GM12878 (cell line): ENCODE measurements at regions not wholly inside any gene's neighbourhood (a gene's known extent, or its start where the extent isn't known, plus 50 kb on each side); places are given as distances from the start of the nearest gene placed in this dataset.
A peak's percentile ranks its signal among the peaks of the same experiment; 100 is the strongest.

Source experiments
- ATAC-seq: fragments of 200-7000 bp; cut with Tn5 transposase; 3 replicates; pipeline ENCODE4 v1.9.1; 2020; ENCODE audit warnings: mild to moderate bottlenecking, moderate library complexity
- BruUV-seq: library from RNA; stranded (reverse); fragments of 400-500 nt; replicated peaks from 2 replicates; lab custom pipeline; 2021; lab: Mats Ljungman, UMichigan
- CTCF ChIA-PET: fragments of 300-600 bp; sonication (Branson Sonifier 250); formaldehyde crosslinking; extraction: SDS; loops from one replicate; lab custom pipeline; 2021; ENCODE audit warnings: inconsistent platforms; lab: Yijun Ruan, JAX
- POLR2A ChIA-PET: fragments of 350-600 bp; formaldehyde crosslinking; extraction: SDS; loops from one replicate; lab custom pipeline; 2021; ENCODE audit warnings: inconsistent platforms; lab: Charles Lee
- RAD21 ChIA-PET: fragments of 300-600 bp; sonication (Branson Sonifier 250); formaldehyde crosslinking; loops from one replicate; lab custom pipeline; 2023; ENCODE audit warnings: antibody characterized with exemption; ENCODE audit not compliant: unreplicated experiment; lab: Charles Lee
- SMC1A ChIA-PET: fragments of 300-600 bp; sonication (Branson Sonifier 250); formaldehyde crosslinking; loops from one replicate; lab custom pipeline; 2023; ENCODE audit not compliant: unreplicated experiment, uncharacterized antibody; lab: Charles Lee
- DNase-seq: peaks from one replicate; pipeline ENCODE4 v3.0.0-alpha.2; 2011; ENCODE audit warnings: low read depth, low spot score
- FAIRE-seq: peaks from 3 replicates; lab custom pipeline; 2011; peaks lifted over from hg19 to GRCh38; lab: Jason Lieb, UNC
- H2AFZ ChIP-seq: 2 replicates; pipeline ENCODE4 v1.6.0; 2011; ENCODE audit warnings: low read depth, low read length, control low read depth; ENCODE audit not compliant: control insufficient read depth
- H3K27ac ChIP-seq: 2 replicates; pipeline ENCODE4 v1.5.1; 2011; ENCODE audit warnings: control low read depth; ENCODE audit not compliant: control insufficient read depth, insufficient read depth
- H3K27me3 ChIP-seq, 2 experiments: replicated peaks in 1 of 2; 2 replicates each; pipeline versions ENCODE4 v1.6.0 to v1.6.1; 2011; ENCODE audit warnings: low read length in 1 of 2; ENCODE audit not compliant: control insufficient read depth in 2 of 2, insufficient read depth in 2 of 2
- H3K36me3 ChIP-seq, 2 experiments: 2 replicates each; pipeline ENCODE4 v1.5.1; 2011; ENCODE audit warnings: low read length in 1 of 2; ENCODE audit not compliant: control insufficient read depth in 2 of 2, insufficient read depth in 2 of 2
- H3K4me1 ChIP-seq: 2 replicates; pipeline ENCODE4 v1.6.1; 2011; ENCODE audit warnings: mild to moderate bottlenecking, low read length, moderate library complexity, mixed read lengths; ENCODE audit not compliant: control insufficient read depth, insufficient read depth
- H3K4me2 ChIP-seq: 2 replicates; pipeline ENCODE4 v1.6.0; 2011; ENCODE audit warnings: control low read depth; ENCODE audit not compliant: control insufficient read depth, insufficient read depth
- H3K4me3 ChIP-seq: fragments of 200-600 bp; sonication (generic); 2 replicates; pipeline ENCODE4 v1.5.1; 2016
- H3K79me2 ChIP-seq: 2 replicates; pipeline ENCODE4 v1.6.0; 2011; ENCODE audit warnings: low read length; ENCODE audit not compliant: control insufficient read depth, insufficient read depth
- H3K9ac ChIP-seq: 2 replicates; pipeline ENCODE4 v1.8.0; 2011; ENCODE audit warnings: low read length, control low read depth, mixed read lengths; ENCODE audit not compliant: control insufficient read depth, insufficient read depth
- H3K9me3 ChIP-seq: replicated peaks from 3 replicates; pipeline ENCODE4 v1.5.1; 2011; ENCODE audit warnings: mild to moderate bottlenecking, low read length; ENCODE audit not compliant: control insufficient read depth, insufficient read depth
- H4K20me1 ChIP-seq: 2 replicates; pipeline ENCODE4 v1.6.0; 2011; ENCODE audit not compliant: control insufficient read depth, insufficient read depth
- CHD2 ChIP-seq: IDR thresholded peaks from 2 replicates; pipeline ENCODE4 v1.6.1; 2011; ENCODE audit warnings: low read depth, low read length, improper control_type of control experiment, borderline replicate concordance
- EZH2 ChIP-seq: IDR thresholded peaks from 2 replicates; pipeline ENCODE4 v1.6.1; 2012; ENCODE audit warnings: low read depth, mild to moderate bottlenecking, control low read depth, inconsistent platforms, low read length, borderline replicate concordance; ENCODE audit not compliant: control insufficient read depth
- PBX3 ChIP-seq: IDR thresholded peaks from 2 replicates; pipeline ENCODE4 v1.6.1; 2011; ENCODE audit warnings: mild to moderate bottlenecking, low read depth, low read length, moderate library complexity; ENCODE audit not compliant: insufficient replicate concordance
- REST ChIP-seq: IDR thresholded peaks from 2 replicates; pipeline ENCODE4 v1.6.1; 2012; ENCODE audit warnings: mild to moderate bottlenecking, low read depth, low read length
- WGBS: methylation state at CpG from one replicate; pipeline ENCODE4 v1.1.6; 2016; ENCODE audit warnings: low lambda C conversion rate; ENCODE audit not compliant: insufficient replicate concordance, insufficient coverage; ENCODE audit errors: missing lambda C conversion rate; 5-methylcytosine and 5-hydroxymethylcytosine counted together
- in situ Hi-C: fragments of 300-500 bp; cut with MboI; formaldehyde crosslinking; loops from 9 replicates; pipeline ENCODE4 v1.14.3; 2018; ENCODE audit warnings: mixed read lengths
- intact Hi-C: fragments of 100-400 bp; cut with micrococcal nuclease; formaldehyde crosslinking; loops from one replicate; pipeline ENCODE4 v1.14.2; 2022; ENCODE audit not compliant: unreplicated experiment
- TF ChIP-seq, protein P1 (sequence below): fragments of 450-650 bp; IDR thresholded peaks from 2 replicates; pipeline ENCODE4 v1.6.1; 2016; ENCODE audit warnings: mild to moderate bottlenecking

GRCh38 chr13:31949486-31949885, 82.1 kb upstream of the FRY start (continued):
- TF ChIP-seq, protein P1, sequence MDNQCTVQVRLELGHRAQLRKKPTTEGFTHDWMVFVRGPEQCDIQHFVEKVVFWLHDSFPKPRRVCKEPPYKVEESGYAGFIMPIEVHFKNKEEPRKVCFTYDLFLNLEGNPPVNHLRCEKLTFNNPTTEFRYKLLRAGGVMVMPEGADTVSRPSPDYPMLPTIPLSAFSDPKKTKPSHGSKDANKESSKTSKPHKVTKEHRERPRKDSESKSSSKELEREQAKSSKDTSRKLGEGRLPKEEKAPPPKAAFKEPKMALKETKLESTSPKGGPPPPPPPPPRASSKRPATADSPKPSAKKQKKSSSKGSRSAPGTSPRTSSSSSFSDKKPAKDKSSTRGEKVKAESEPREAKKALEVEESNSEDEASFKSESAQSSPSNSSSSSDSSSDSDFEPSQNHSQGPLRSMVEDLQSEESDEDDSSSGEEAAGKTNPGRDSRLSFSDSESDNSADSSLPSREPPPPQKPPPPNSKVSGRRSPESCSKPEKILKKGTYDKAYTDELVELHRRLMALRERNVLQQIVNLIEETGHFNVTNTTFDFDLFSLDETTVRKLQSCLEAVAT: no peak
- TF ChIP-seq PBX3: no peak
- no peak for TF ChIP-seq EZH2
- no peak for TF ChIP-seq CHD2

DNA sequence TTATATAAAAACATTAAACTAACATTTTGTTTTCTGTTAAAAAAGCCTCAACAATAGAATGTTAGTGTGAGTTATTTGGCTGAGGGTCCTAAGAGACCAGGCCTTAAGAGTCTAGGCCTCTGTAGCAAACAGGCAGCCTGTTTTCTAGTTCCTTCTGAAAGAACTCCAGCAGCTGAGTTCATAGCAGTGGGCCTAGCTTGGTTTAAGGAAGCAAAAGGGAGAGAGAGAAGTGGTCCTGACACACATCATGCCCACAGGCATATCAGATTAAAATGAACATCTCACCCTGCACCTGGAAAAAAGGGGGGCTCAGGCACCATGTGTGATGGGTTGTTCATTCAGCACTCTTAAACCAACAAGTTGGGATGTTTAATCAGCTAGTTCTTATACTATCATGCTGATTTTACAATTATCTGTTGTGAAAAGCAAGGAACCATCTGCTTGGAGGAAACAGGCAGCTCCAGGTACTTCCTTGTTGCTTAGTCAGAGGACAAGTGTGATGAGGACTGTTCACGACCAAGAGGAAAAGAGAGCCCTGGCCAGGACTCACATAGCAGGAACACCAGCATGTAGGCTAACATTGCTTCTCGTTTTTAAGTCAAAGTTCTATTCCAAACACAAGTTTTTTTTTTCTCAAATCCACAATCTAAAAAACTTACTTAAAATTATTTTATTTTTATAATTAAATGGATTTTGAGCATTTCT, 81.3 kb upstream of the FRY start:
- no peaks in the 10 kb centered on the region for H4K20me1 ChIP-seq
- DNase-seq (no peak), FAIRE-seq (no peak)
- in situ Hi-C loops: no loop called here
- 87% methylated on average over 2 of the region's 2 CpGs for WGBS
- peak overlapping the region; percentile 63 for H3K27ac ChIP-seq
- TF ChIP-seq REST: no peak
- TF ChIP-seq, all 136 proteins: peak for 0
- ChIA-PET SMC1A (interaction anchor here (1.0 to 8.6 kb wide), 5 partner anchors 15 to 40 kb away, joined by 3 to 89 read pairs (median 10); no protein-coding TSS in a partner anchor), CTCF (interaction anchor here (0.6 to 1.5 kb wide), 2 partner anchors 12 to 58 kb away, joined by 3 to 4 read pairs; no protein-coding TSS in a partner anchor), RAD21 (interaction anchor here (0.6 to 3.7 kb wide), 7 partner anchors 12 to 54 kb away, joined by 3 to 21 read pairs (median 4); no protein-coding TSS in a partner anchor), POLR2A (interaction anchor here (1.2 to 3.5 kb wide), 4 partner anchors 14 to 789 kb away, joined by 3 to 24 read pairs (median 4); no protein-coding TSS in a partner anchor)
- intact Hi-C loops: no loop called here
- peak overlapping the region; percentile 31 for H2AFZ ChIP-seq
- H3K36me3 ChIP-seq: no peaks in the 10 kb centered on the region
- no peak for ATAC-seq
- no peaks in the 10 kb centered on the region for H3K79me2 ChIP-seq
- H3K4me1 ChIP-seq: peaks cover 22% of the 10 kb centered on the region
- H3K9me3 ChIP-seq: no peaks in the 10 kb centered on the region; the same call in 2 of the 3 replicates
- BruUV-seq: no TSS peak
- H3K4me3 ChIP-seq: no peak overlapping the region
- H3K4me2 ChIP-seq: no peak overlapping the region
- no peaks in the 10 kb centered on the region for H3K27me3 ChIP-seq
- no peak overlapping the region for H3K9ac ChIP-seq
